Testis (tissue), 2 donors: ENCODE measurements at regions not wholly inside any gene's neighbourhood (a gene's known extent, or its start where the extent isn't known, plus 50 kb on each side); places are given as distances from the start of the nearest gene placed in this dataset.
A peak's percentile ranks its signal among the peaks of the same experiment; 100 is the strongest.

Experiments
- DNase-seq: peaks from one replicate; pipeline ENCODE4 v3.0.0-alpha.2; 2019
- H3K27ac ChIP-seq, 2 donors: fragments of 200-600 bp; sonication (generic); one replicate each; pipeline ENCODE4 v1.5.1; 2019
- H3K27me3 ChIP-seq: fragments of 200-600 bp; sonication (generic); one replicate; pipeline ENCODE4 v1.5.1; 2019
- H3K36me3 ChIP-seq: fragments of 200-600 bp; sonication (generic); one replicate; pipeline ENCODE4 v1.5.1; 2017; ENCODE audit warnings: low read depth; ENCODE audit errors: missing control alignments
- H3K4me1 ChIP-seq: fragments of 200-600 bp; sonication (generic); one replicate; pipeline ENCODE4 v1.5.1; 2019
- H3K4me3 ChIP-seq, 2 donors: fragments of 200-600 bp; sonication (generic); one replicate each; pipeline ENCODE4 v1.5.1; 2017 to 2019
- H3K9me3 ChIP-seq: fragments of 200-600 bp; sonication (generic); one replicate; pipeline ENCODE4 v1.5.1; 2017
- CTCF ChIP-seq, 3 experiments: fragments of 450-650 bp in 2 of 3; fragments of 200-600 bp in 1 of 3; sonication (generic) in 1 of 3; IDR thresholded peaks; one replicate each; pipeline ENCODE4 v1.5.1; 2016 to 2019; ENCODE audit warnings: antibody characterized with exemption in 3 of 3, mild to moderate bottlenecking in 2 of 3, moderate library complexity in 1 of 3
- POLR2A ChIP-seq: fragments of 450-650 bp; IDR thresholded peaks from one replicate; pipeline ENCODE4 v1.6.1; 2017; ENCODE audit warnings: antibody characterized with exemption, mild to moderate bottlenecking, moderate library complexity
- WGBS, 2 donors: methylation state at CpG; one replicate each; pipeline ENCODE4 v1.1.5; 2018; 5-methylcytosine and 5-hydroxymethylcytosine counted together
- intact Hi-C: fragments of 100-400 bp; cut with DNase I; formaldehyde crosslinking; loops from one replicate; pipeline ENCODE4 v1.15.1; 2023; ENCODE audit warnings: low total_unique reads

DNA sequence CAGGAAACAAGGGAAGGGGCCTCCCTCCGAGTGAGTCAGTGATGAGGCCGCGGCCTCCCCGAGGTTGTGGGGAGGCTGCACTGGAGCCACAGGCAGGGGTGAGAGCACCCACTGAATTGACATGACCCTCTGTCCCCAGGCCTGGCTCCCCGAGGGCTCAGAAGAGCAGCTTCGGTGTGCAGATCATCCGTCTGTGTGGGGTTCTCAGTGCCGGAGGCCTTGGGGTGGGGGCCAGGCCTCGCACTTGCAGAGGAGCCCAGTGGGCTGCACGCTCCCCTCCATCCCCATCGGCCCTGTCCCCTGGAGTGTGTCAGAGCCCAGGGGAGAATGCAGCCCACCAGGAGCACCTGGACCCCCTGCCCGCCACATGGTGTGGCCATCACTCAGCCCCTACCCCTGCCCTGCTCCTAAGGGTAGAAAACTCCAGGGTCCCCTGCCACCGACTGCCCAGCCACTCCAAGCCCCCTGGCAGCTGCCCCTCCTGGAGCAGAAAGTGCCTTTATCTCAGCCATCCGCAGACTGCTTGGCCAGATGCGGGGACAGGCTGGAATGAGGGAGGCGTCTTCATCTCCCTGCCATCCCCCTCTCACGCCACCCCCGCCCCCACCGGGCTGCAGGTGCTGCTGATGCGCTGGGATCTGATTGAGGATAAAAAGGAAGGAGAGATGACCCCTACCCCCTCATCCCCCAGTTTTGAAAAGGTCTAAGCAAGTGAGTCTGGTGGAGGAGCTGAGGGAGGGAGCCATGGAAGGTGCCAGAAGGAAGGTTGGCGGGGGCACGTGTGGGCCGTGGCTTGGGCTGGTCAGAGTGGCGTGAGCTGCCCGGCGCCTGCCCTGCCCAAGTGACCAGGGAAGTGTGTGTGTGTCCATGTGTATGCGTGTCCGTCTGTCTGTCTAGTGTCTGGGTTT lies 358.3 kb downstream of the SEC14L1 start:
- Histone ChIP-seq H3K36me3 (no peaks in the 10 kb centered on the region), H3K27ac (no peak overlapping the region), H3K4me1 (no peaks in the 10 kb centered on the region), H3K4me3 (no peak overlapping the region), H3K27me3 (no peaks in the 10 kb centered on the region), H3K9me3 (no peaks in the 10 kb centered on the region)
- DNase-seq = peak; percentile 14
- TF ChIP-seq POLR2A (no peak), CTCF (IDR thresholded peaks at IDR 0.05) (no peak)
- WGBS, 2 donors = 81 to 91% methylated on average over 19 to 28 of the region's 28 CpGs
- intact Hi-C loops = no loop called here

DNA sequence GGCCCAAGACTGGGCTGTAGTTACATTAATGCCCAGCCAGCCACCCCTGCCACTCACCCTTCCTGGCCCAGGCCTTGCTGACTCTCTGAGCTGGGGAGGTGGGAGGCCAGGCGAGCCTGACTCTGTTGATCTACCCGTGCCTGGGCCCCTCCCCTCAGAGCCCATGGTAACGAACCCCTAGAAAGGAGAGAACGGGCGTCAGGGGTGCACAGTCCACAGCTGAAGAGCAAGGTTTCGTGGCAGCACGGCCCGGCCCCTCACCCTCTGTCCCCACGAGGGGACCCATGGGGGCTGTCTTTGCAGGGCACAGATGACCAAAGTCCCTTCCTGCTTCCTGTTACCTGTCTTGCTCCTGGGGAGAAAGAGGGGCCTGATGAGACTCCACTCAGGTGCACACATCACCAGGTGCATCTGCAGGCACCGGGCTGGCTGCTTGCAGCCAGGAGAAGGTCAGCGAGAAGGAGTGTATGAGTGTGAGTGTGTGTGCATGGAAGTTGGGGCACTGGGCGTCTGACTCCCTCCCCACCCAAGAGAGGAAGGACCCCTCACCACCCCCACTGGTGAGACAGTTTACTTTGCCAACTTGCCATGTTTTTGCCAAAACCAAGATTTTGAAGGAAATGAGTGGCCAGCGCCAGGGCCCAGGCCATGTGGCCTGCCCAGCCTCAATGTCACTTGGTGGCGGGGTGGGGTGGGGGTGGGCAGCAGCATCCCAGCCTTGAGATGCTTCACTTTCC lies 359.1 kb downstream of the SEC14L1 start:
- Histone ChIP-seq H3K4me1 (peaks cover 5% of the 10 kb centered on the region), H3K36me3 (no peaks in the 10 kb centered on the region), H3K27me3 (no peaks in the 10 kb centered on the region), H3K9me3 (no peaks in the 10 kb centered on the region), H3K27ac (no peak overlapping the region), H3K4me3 (no peak overlapping the region)
- WGBS, 2 donors = 83 to 96% methylated on average over 10 to 14 of the region's 14 CpGs
- DNase-seq = no peak
- intact Hi-C loops = no loop called here
- TF ChIP-seq CTCF (IDR thresholded peaks at IDR 0.05) (no peak), POLR2A (no peak)

GRCh38 chr17:77501101-77501566 lies 360.4 kb downstream of the SEC14L1 start:
- DNase-seq = peak; percentile 38
- WGBS, 2 donors = 88 to 92% methylated on average over 12 of the region's 12 CpGs
- TF ChIP-seq CTCF (IDR thresholded peaks at IDR 0.05) = peak in 2 of 3 experiments; percentile 47 to 59
- no peak for TF ChIP-seq POLR2A

GRCh38 chr17:77501751-77502625 lies 361.2 kb downstream of the SEC14L1 start:
- TF ChIP-seq CTCF (IDR thresholded peaks at IDR 0.05) (no peak), POLR2A (no peak)
- peak; percentile 12 for DNase-seq
- Histone ChIP-seq H3K27ac (no peak overlapping the region), H3K4me3 (no peak overlapping the region), H3K4me1 (peaks cover 10% of the 10 kb centered on the region), H3K27me3 (no peaks in the 10 kb centered on the region), H3K9me3 (no peaks in the 10 kb centered on the region), H3K36me3 (no peaks in the 10 kb centered on the region)
- intact Hi-C loops = no loop called here
- WGBS, 2 donors = 90 to 93% methylated on average over 16 of the region's 16 CpGs

More at GRCh38 chr17:77501101-77501566, 360.4 kb downstream of the SEC14L1 start:
- intact Hi-C loops = no loop called here
- Histone ChIP-seq H3K4me3 (no peak overlapping the region), H3K27ac (no peak overlapping the region), H3K9me3 (no peaks in the 10 kb centered on the region), H3K36me3 (no peaks in the 10 kb centered on the region), H3K27me3 (no peaks in the 10 kb centered on the region), H3K4me1 (peaks cover 10% of the 10 kb centered on the region)
